ENCODE measurements at regions not wholly inside any gene's neighbourhood (a gene's known extent, or its start where the extent isn't known, plus 50 kb on each side); places are given as distances from the start of the nearest gene placed in this dataset.

DNA sequence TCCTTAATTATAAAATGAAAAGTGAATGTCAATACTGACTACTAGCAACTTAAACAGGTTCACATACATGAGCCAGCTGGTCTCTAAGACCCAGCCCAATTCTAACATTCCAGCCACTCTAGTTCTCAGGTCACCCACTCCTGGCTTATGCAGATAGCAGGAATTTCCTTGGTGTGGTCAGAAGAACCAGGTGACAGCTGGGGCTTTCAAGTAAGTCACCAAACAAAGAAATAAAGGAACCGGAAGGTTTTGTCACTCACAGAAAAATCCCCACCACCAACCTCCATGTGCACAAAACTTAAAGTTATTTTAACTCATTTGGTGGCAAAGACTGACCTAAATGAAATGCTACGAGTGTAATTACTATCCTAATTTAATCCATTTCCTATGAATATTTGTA, 129.6 kb upstream of the CDKN3 start:
- Histone ChIP-seq H3K4me1 (no peaks in the 10 kb centered on the region), H3K27me3 (no peaks in the 10 kb centered on the region), H3K4me3 (no peak overlapping the region), H3K27ac (no peak overlapping the region), H3K36me3 (no peaks in the 10 kb centered on the region), H3K9me3 (no peaks in the 10 kb centered on the region)
- no peak for DNase-seq (ENCODE audit: low spot score)
- no peak for TF ChIP-seq CTCF (IDR thresholded peaks at IDR 0.05)

GRCh38 chr14:54275997-54276725, 120.6 kb upstream of the CDKN3 start:
- no peaks in the 10 kb centered on the region for H3K9me3 ChIP-seq
- no peak for DNase-seq (ENCODE audit: low spot score)
- no peak for TF ChIP-seq CTCF (IDR thresholded peaks at IDR 0.05)
- H3K27me3 ChIP-seq, result no peaks in the 10 kb centered on the region
- no peak overlapping the region for H3K4me3 ChIP-seq
- no peak overlapping the region for H3K27ac ChIP-seq
- no peaks in the 10 kb centered on the region for H3K4me1 ChIP-seq
- H3K36me3 ChIP-seq, result no peaks in the 10 kb centered on the region

DNA sequence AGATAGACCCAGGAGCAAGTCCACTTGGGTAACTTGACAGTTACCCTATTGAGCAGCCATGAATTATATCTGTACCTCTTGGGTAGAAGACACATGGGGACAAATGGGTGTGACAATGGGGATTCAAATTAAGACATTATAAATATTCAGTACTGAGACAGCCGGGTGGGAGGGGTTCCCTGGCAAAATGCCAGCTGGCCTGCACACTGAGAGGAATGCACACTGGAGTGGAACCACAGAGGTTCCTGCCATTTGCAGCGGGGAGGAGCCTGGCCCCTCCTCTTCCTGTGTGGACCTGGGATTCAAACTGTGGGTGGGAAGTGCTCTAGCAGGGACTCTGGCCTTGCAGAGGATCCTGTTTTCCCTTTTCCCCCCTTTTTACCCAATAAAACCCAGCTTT, 118.7 kb upstream of the CDKN3 start:
- no peaks in the 10 kb centered on the region for H3K27me3 ChIP-seq
- H3K4me1 ChIP-seq, result no peaks in the 10 kb centered on the region
- no peak overlapping the region for H3K27ac ChIP-seq
- H3K4me3 ChIP-seq, result no peak overlapping the region
- no peak for DNase-seq (ENCODE audit: low spot score)
- no peaks in the 10 kb centered on the region for H3K36me3 ChIP-seq
- no peak for TF ChIP-seq CTCF (IDR thresholded peaks at IDR 0.05)
- no peaks in the 10 kb centered on the region for H3K9me3 ChIP-seq

DNA sequence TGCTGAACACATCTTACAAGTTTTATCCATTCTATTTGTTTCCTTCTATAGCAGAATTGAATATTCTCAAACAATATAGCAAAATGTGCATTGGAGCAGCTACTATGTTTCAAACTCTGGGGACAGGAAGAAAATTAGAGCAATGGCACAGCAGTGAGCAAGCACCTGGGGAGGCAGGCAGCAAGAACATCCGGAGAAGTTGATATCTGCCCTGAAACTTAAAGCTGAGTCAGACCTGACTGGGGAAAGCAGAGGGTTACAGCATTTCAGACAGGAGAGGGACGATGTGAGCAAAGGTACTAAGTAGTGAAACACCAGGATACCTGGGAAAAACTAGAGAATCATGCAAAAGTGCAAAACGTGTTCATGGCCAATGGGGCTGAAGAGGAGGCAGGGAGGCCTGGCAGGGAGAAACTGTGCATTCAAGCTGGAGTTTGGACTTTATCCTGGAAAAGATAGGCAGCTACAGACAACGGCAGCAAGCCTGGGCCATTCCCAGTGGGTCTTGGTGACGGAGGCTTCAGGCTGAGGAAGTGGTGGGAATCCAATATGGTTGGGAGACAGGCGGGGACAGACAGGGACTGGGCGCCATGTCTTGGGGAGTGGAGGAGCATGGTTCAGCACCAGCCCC, 118.0 kb upstream of the CDKN3 start:
- DNase-seq (ENCODE audit: low spot score), result no peak
- H3K4me3 ChIP-seq, result no peak overlapping the region
- H3K36me3 ChIP-seq, result no peaks in the 10 kb centered on the region
- no peaks in the 10 kb centered on the region for H3K9me3 ChIP-seq
- H3K27ac ChIP-seq, result no peak overlapping the region
- TF ChIP-seq CTCF (IDR thresholded peaks at IDR 0.05), result no peak
- H3K27me3 ChIP-seq, result no peaks in the 10 kb centered on the region
- no peaks in the 10 kb centered on the region for H3K4me1 ChIP-seq

- Histone ChIP-seq H3K27me3 (no peaks in the 10 kb centered on the region), H3K9me3 (no peaks in the 10 kb centered on the region), H3K36me3 (no peaks in the 10 kb centered on the region), H3K4me1 (no peaks in the 10 kb centered on the region), H3K27ac (no peak overlapping the region), H3K4me3 (no peak overlapping the region)
- TF ChIP-seq CTCF (IDR thresholded peaks at IDR 0.05), result no peak
- DNase-seq (ENCODE audit: low spot score), result no peak
These were observed 114.0 kb upstream of the CDKN3 start for GRCh38 chr14:54282849-54283248.

- H3K27me3 ChIP-seq, result no peaks in the 10 kb centered on the region
- no peaks in the 10 kb centered on the region for H3K4me1 ChIP-seq
- H3K4me3 ChIP-seq, result no peak overlapping the region
- no peak for TF ChIP-seq CTCF (IDR thresholded peaks at IDR 0.05)
- H3K9me3 ChIP-seq, result no peaks in the 10 kb centered on the region
- no peak for DNase-seq (ENCODE audit: low spot score)
- no peak overlapping the region for H3K27ac ChIP-seq
- no peaks in the 10 kb centered on the region for H3K36me3 ChIP-seq
These were observed 111.8 kb upstream of the CDKN3 start for GRCh38 chr14:54285030-54285429.

Data from right atrium auricular region (tissue), 2 donors.